NCI-H2196 (cell line): ENCODE measurements at regions not wholly inside any gene's neighbourhood (a gene's known extent, or its start where the extent isn't known, plus 50 kb on each side); places are given as distances from the start of the nearest gene placed in this dataset.
"Not testable (repeated sequence)": the region's sequence is repeated elsewhere in the genome, so short reads cannot be mapped to it uniquely, and the experiment has no call there.

Experiments used
- DNase-seq: peaks from one replicate; lab custom pipeline; 2025; ENCODE audit not compliant: unreplicated experiment; lab: John Stamatoyannopoulos, UW

GRCh38 chr2:83899271-83899670 lies 559.8 kb downstream of the SUCLG1 start:
- no peak for DNase-seq

- no peak for DNase-seq
Measured at GRCh38 chr2:83894976-83895375, 564.1 kb downstream of the SUCLG1 start.

GRCh38 chr2:83887757-83888156 lies 571.3 kb downstream of the SUCLG1 start:
- DNase-seq = no peak

- DNase-seq = no peak
Measured at GRCh38 chr2:83879127-83879526, 580.0 kb downstream of the SUCLG1 start.

- not testable (repeated sequence) for DNase-seq
Measured at GRCh38 chr2:83877261-83877660, 581.8 kb downstream of the SUCLG1 start.

GRCh38 chr2:83874712-83875430 lies 584.2 kb downstream of the SUCLG1 start:
- DNase-seq = no peak

- no peak for DNase-seq
Measured at GRCh38 chr2:83874066-83874465, 585.0 kb downstream of the SUCLG1 start.

GRCh38 chr2:83873110-83873509 lies 586.0 kb downstream of the SUCLG1 start:
- no peak for DNase-seq

GRCh38 chr2:83866211-83866610 lies 592.9 kb downstream of the SUCLG1 start:
- DNase-seq = no peak

GRCh38 chr2:83862600-83862999 lies 596.5 kb downstream of the SUCLG1 start:
- no peak for DNase-seq

- no peak for DNase-seq
Measured at GRCh38 chr2:83860320-83860719, 598.8 kb downstream of the SUCLG1 start.

- no peak for DNase-seq
Measured at GRCh38 chr2:83859553-83859952, 599.5 kb downstream of the SUCLG1 start.

- no peak for DNase-seq
Measured at GRCh38 chr2:83851066-83851465, 608.0 kb downstream of the SUCLG1 start.

- DNase-seq = no peak
Measured at GRCh38 chr2:83850071-83850725, 608.9 kb downstream of the SUCLG1 start.

GRCh38 chr2:83844490-83844889 lies 614.6 kb downstream of the SUCLG1 start:
- DNase-seq = no peak

- no peak for DNase-seq
Measured at GRCh38 chr2:83842421-83842820, 616.7 kb downstream of the SUCLG1 start.

GRCh38 chr2:83837823-83838222 lies 621.3 kb downstream of the SUCLG1 start:
- no peak for DNase-seq

GRCh38 chr2:83827618-83828017 lies 631.5 kb downstream of the SUCLG1 start:
- DNase-seq = no peak

- DNase-seq = no peak
Measured at GRCh38 chr2:83826577-83826976, 632.5 kb downstream of the SUCLG1 start.

- DNase-seq = no peak
Measured at GRCh38 chr2:83823229-83823628, 635.9 kb downstream of the SUCLG1 start.

GRCh38 chr2:83817511-83817910 lies 641.6 kb downstream of the SUCLG1 start:
- no peak for DNase-seq

GRCh38 chr2:83808878-83809277 lies 650.2 kb downstream of the SUCLG1 start:
- DNase-seq = no peak

- DNase-seq = no peak
Measured at GRCh38 chr2:83802604-83803003, 656.5 kb downstream of the SUCLG1 start.
